Activated CD4-positive, alpha-beta T cell treated with anti-CD3 and anti-CD28 coated beads, Interleukin-2, Interleukin-4, amounts not matched to agents 100 ng/mL and 50 ng/mL, durations not matched to agents 16 hours and 8 hours (primary cell): ENCODE measurements at regions not wholly inside any gene's neighbourhood (a gene's known extent, or its start where the extent isn't known, plus 50 kb on each side); places are given as distances from the start of the nearest gene placed in this dataset.

ENCODE experiments used
- DNase-seq: peaks from one replicate; pipeline ENCODE4 v3.0.0-alpha.2; 2020; ENCODE audit warnings: low spot score

GRCh38 chrX:144791298-144791697 is 456.0 kb upstream of the SPANXN1 start:
- no peak for DNase-seq

DNA sequence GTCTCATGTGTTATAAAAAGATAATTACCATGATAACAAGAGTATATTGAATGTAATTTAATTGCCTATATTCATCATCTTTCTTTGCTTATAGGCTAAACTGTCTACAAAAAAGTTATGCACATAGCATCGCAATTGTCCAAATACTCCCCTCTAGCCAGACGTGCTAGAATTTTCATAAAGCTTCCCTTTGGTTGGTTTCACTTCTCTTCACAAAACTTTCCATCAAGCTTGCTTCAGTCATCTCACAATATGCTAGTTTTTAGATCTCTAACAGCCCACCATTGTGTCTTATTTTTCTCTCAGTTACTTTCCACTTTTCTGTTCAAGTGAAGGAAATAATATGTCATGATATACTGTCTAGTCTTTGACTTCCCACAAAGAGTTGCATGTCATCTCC is 448.3 kb upstream of the SPANXN1 start:
- DNase-seq, result no peak

DNA sequence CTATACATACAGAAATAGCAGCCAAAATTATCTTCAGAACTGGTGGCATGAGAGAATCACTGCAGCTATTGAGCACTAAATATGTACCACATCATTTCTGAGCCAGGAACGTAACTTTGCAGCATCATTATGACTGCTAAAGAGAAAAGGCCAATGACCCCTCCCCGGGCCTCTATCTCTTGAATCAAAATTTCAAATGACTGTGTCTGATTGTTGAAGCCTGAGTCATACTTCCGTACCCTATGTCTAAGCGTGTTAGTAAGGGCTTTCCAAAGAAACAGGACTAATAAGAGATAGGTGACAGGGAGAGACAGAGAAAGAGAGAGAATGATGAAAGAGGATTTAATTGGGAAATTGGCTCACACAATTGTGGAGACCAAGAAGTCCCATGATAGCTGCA is 445.5 kb upstream of the SPANXN1 start:
- no peak for DNase-seq

GRCh38 chrX:144809025-144809424 is 438.3 kb upstream of the SPANXN1 start:
- no peak for DNase-seq

DNA sequence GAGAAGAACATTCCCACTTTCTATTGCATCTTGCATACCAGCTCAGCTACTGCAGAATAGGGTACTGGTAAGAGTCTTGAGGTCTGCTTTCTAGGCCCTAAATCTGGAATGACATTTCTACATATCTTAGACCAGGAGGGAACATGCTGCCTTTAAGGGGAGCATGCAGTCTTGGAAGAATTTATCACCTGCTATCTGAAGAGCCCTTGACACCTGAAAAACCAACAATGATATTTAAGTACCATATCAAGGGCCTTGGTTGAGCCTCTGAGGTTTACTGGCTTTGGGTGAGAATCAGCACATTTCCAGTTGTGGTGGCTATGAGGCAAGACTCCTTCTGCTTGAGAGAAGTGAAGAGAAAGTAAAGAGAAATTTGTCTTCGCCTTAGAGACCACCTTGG is 436.8 kb upstream of the SPANXN1 start:
- DNase-seq, result no peak

- DNase-seq, result no peak
These were observed 427.9 kb upstream of the SPANXN1 start for GRCh38 chrX:144819406-144819805.

DNA sequence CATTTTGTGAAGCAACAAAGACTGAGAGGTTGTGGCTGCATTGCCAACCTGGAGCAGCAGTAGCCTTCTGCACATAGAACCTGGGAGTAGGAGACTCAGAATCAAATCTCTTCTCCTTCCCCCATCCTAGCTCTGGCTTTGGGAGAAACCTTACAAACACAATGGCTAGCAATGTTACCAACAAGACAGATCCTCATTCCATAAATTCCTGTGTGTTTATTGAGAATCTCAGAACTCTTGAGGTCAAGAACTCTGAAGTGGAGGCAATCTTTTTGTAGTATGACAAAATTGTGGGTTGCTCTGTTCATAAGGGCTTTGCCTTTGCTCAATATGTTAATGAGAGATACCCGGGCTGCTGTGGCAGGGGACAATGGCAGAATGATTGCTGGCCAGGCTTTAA is 406.7 kb upstream of the SPANXN1 start:
- DNase-seq, result no peak

GRCh38 chrX:144849141-144849540 is 398.2 kb upstream of the SPANXN1 start:
- DNase-seq, result peak; percentile 40

- DNase-seq, result no peak
These were observed 351.0 kb upstream of the SPANXN1 start for GRCh38 chrX:144896323-144896722.

GRCh38 chrX:144901521-144901920 is 345.8 kb upstream of the SPANXN1 start:
- DNase-seq, result no peak

DNA sequence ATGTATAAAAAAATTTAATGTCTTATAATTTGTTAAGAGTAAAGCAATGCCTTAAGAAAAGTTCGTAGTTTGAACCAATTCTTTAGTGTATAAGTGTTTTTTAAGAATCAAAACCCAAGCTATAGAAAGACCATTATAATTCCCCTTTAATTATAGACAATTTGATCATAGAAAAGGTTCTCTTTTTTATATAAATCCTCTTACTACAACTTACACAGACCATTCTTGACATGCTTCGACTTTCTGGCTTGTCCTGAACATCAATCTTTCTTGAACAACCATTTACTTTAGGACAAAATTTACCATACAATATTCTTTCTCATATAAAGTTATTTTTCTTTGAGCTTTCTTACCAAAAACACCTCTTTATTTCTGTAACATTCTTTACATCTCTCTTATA is 330.5 kb upstream of the SPANXN1 start:
- no peak for DNase-seq

DNA sequence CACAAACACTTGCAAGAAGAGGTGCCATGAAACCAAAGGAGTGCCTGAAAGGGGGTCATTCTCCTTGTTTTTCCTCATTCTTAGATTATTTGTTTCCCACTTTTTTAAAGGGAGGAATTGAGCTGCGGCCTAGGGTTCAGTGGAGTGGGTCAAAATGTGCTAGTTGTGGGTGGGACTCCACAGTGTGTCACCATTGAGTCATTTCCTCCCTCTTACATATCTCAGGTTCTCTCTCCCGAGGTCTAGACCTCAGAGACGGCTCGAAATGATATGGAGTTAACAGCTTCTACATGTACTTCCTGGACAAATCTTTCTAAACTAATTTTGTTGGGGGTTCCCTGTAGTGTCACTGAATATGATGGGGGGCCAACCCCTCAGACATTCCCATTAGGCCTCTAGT is 328.4 kb upstream of the SPANXN1 start:
- DNase-seq, result no peak

- no peak for DNase-seq
These were observed 300.6 kb upstream of the SPANXN1 start for GRCh38 chrX:144946666-144947065.
